ENCODE measurements at regions not wholly inside any gene's neighbourhood (a gene's known extent, or its start where the extent isn't known, plus 50 kb on each side); places are given as distances from the start of the nearest gene placed in this dataset.
"Not testable (repeated sequence)": the region's sequence is repeated elsewhere in the genome, so short reads cannot be mapped to it uniquely, and the experiment has no call there.

GRCh38 chr14:43492359-43492758, 1014.7 kb downstream of the FSCB start:
- intact Hi-C loops (cut with micrococcal nuclease); H3K36me3 ChIP-seq (ENCODE audit: control insufficient read depth in 2 of 2, extremely low read depth in 1 of 2, insufficient read depth in 2 of 2, low read length in 2 of 2); H3K4me3 ChIP-seq (replicated peaks in 1 of 3; ENCODE audit: insufficient read depth in 1 of 3, low read depth in 1 of 3, low read length in 3 of 3); H3K27me3 ChIP-seq (ENCODE audit: control insufficient read depth in 2 of 2, insufficient read depth in 2 of 2, low read length in 2 of 2); BruUV-seq (replicated peaks); H3K4me2 ChIP-seq (ENCODE audit: insufficient read depth, low read length); H3K27ac ChIP-seq (ENCODE audit: insufficient read depth, low read depth, low read length); H2AFZ ChIP-seq (ENCODE audit: low read depth, low read length); DNase-seq (ENCODE audit: low read depth, low spot score); H3K9me1 ChIP-seq (replicated peaks; ENCODE audit: control insufficient read depth, extremely low read depth, insufficient read depth, low read length); POLR2A ChIA-PET; H3K9ac ChIP-seq (replicated peaks; ENCODE audit: extremely low read depth, insufficient read depth, low read length); H3K4me1 ChIP-seq (ENCODE audit: control insufficient read depth, extremely low read depth, insufficient read depth, low read length); H3K9me3 ChIP-seq (replicated peaks; ENCODE audit: control insufficient read depth, insufficient read depth, low read length); FAIRE-seq; dilution Hi-C loops (cut with MboI; ENCODE audit: extremely low pct_ligation_motif_present, low sequenced_read_pairs); H4K20me1 ChIP-seq (replicated peaks; ENCODE audit: control insufficient read depth, extremely low read depth, insufficient read depth, low read length); CTCF ChIA-PET; H3K79me2 ChIP-seq (ENCODE audit: control insufficient read depth, insufficient read depth, low read length): not testable (repeated sequence)

GRCh38 chr14:43483415-43483814, 1023.7 kb downstream of the FSCB start:
- no peaks in the 10 kb centered on the region for H4K20me1 ChIP-seq (replicated peaks; ENCODE audit: control insufficient read depth, extremely low read depth, insufficient read depth, low read length)
- H3K27ac ChIP-seq (ENCODE audit: insufficient read depth, low read depth, low read length), result no peak overlapping the region
- ChIA-PET CTCF (no interaction called here), POLR2A (no interaction called here)
- no peak overlapping the region for H2AFZ ChIP-seq (ENCODE audit: low read depth, low read length)
- no peak overlapping the region for H3K9ac ChIP-seq (replicated peaks; ENCODE audit: extremely low read depth, insufficient read depth, low read length)
- H3K9me3 ChIP-seq (replicated peaks; ENCODE audit: control insufficient read depth, insufficient read depth, low read length), result no peaks in the 10 kb centered on the region
- no peaks in the 10 kb centered on the region for H3K79me2 ChIP-seq (ENCODE audit: control insufficient read depth, insufficient read depth, low read length)
- no peak overlapping the region for H3K4me3 ChIP-seq (replicated peaks in 1 of 3; ENCODE audit: insufficient read depth in 1 of 3, low read depth in 1 of 3, low read length in 3 of 3)
- no peaks in the 10 kb centered on the region for H3K27me3 ChIP-seq (ENCODE audit: control insufficient read depth in 2 of 2, insufficient read depth in 2 of 2, low read length in 2 of 2)
- DNase-seq (ENCODE audit: low read depth, low spot score) (no peak), FAIRE-seq (no peak)
- intact Hi-C loops (cut with micrococcal nuclease), result no loop called here
- H3K4me1 ChIP-seq (ENCODE audit: control insufficient read depth, extremely low read depth, insufficient read depth, low read length), result no peaks in the 10 kb centered on the region
- no TSS peak for BruUV-seq (replicated peaks)
- no peak overlapping the region for H3K4me2 ChIP-seq (ENCODE audit: insufficient read depth, low read length)
- H3K36me3 ChIP-seq (ENCODE audit: control insufficient read depth in 2 of 2, extremely low read depth in 1 of 2, insufficient read depth in 2 of 2, low read length in 2 of 2), result no peaks in the 10 kb centered on the region
- no peaks in the 10 kb centered on the region for H3K9me1 ChIP-seq (replicated peaks; ENCODE audit: control insufficient read depth, extremely low read depth, insufficient read depth, low read length)
- TF ChIP-seq GATA2 (IDR thresholded peaks at IDR 0.05; ENCODE audit: insufficient read depth, insufficient read length, low read depth, low read length) (no peak), POLR2A (IDR thresholded peaks at IDR 0.05; ENCODE audit: low read depth, low read length) (no peak), EZH2 (IDR thresholded peaks at IDR 0.05; ENCODE audit: borderline replicate concordance, low read depth, low read length, severe bottlenecking) (no peak), POLR2AphosphoS5 (IDR thresholded peaks at IDR 0.05; ENCODE audit: insufficient read depth, low read depth, low read length) (no peak)
- dilution Hi-C loops (cut with MboI; ENCODE audit: extremely low pct_ligation_motif_present, low sequenced_read_pairs), result no loop called here

All from endothelial cell of umbilical vein (primary cell).